CD4-positive, alpha-beta memory T cell (primary cell): ENCODE measurements at regions not wholly inside any gene's neighbourhood (a gene's known extent, or its start where the extent isn't known, plus 50 kb on each side); places are given as distances from the start of the nearest gene placed in this dataset.
"Not testable (repeated sequence)": the region's sequence is repeated elsewhere in the genome, so short reads cannot be mapped to it uniquely, and the experiment has no call there.

Experiments
- CTCF ChIA-PET: fragments of 350-600 bp; sonication (Branson Sonifier 250); formaldehyde crosslinking; loops from one replicate; lab custom pipeline; 2021; ENCODE audit warnings: inconsistent platforms; ENCODE audit not compliant: partially characterized antibody; lab: Charles Lee
- POLR2A ChIA-PET: fragments of 350-600 bp; sonication (Branson Sonifier 250); formaldehyde crosslinking; loops from one replicate; lab custom pipeline; 2021; ENCODE audit not compliant: partially characterized antibody; lab: Charles Lee
- DNase-seq, 5 donors: peaks; one replicate each; pipeline versions ENCODE4 v3.0.0 to v3.0.0-alpha.2; 2020 to 2022; ENCODE audit warnings: mixed read lengths in 1 of 5
- H3K27ac ChIP-seq: one replicate; pipeline ENCODE4 v1.7.0; 2013; ENCODE audit warnings: low read depth, low read length
- H3K27me3 ChIP-seq: 2 replicates; pipeline ENCODE4 v1.7.0; 2013; ENCODE audit warnings: mild to moderate bottlenecking, low read length, moderate library complexity; ENCODE audit not compliant: insufficient read depth
- H3K36me3 ChIP-seq: 2 replicates; pipeline ENCODE4 v1.7.0; 2013; ENCODE audit warnings: mild to moderate bottlenecking, low read length, moderate library complexity; ENCODE audit not compliant: insufficient read depth
- H3K4me1 ChIP-seq: 2 replicates; pipeline ENCODE4 v1.7.0; 2013; ENCODE audit warnings: mild to moderate bottlenecking, low read length, moderate library complexity; ENCODE audit not compliant: insufficient read depth
- H3K4me3 ChIP-seq, 2 donors: one replicate each; pipeline ENCODE4 v1.7.0; 2013; ENCODE audit warnings: low read length in 2 of 2, mild to moderate bottlenecking in 1 of 2
- H3K9me3 ChIP-seq, 2 donors: one replicate each; pipeline ENCODE4 v1.7.0; 2013; ENCODE audit warnings: low read length in 2 of 2, control low read depth in 1 of 2; ENCODE audit not compliant: control insufficient read depth in 1 of 2
- H3K27ac Mint-ChIP-seq, 7 donors: one replicate each; pipeline ENCODE4 v1.8.0; 2020 to 2021; ENCODE audit warnings: mixed read lengths in 7 of 7, mild to moderate bottlenecking in 6 of 7, inconsistent platforms in 3 of 7, moderate library complexity in 3 of 7
- H3K27me3 Mint-ChIP-seq, 2 donors: one replicate each; pipeline ENCODE4 v1.8.0; 2020 to 2021; ENCODE audit warnings: mixed read lengths in 2 of 2
- H3K36me3 Mint-ChIP-seq, 2 donors: one replicate each; pipeline ENCODE4 v1.8.0; 2020 to 2021; ENCODE audit warnings: mixed read lengths in 2 of 2, inconsistent platforms in 1 of 2, mild to moderate bottlenecking in 1 of 2
- H3K4me1 Mint-ChIP-seq, 4 donors: one replicate each; pipeline ENCODE4 v1.8.0; 2020 to 2021; ENCODE audit warnings: mixed read lengths in 4 of 4, mild to moderate bottlenecking in 1 of 4
- H3K4me3 Mint-ChIP-seq, 8 donors: one replicate each; pipeline ENCODE4 v1.8.0; 2020 to 2021; ENCODE audit warnings: mixed read lengths in 8 of 8, mild to moderate bottlenecking in 7 of 8, moderate library complexity in 6 of 8, inconsistent platforms in 3 of 8
- H3K9me3 Mint-ChIP-seq, 8 donors: one replicate each; pipeline ENCODE4 v1.8.0; 2020 to 2021; ENCODE audit warnings: mixed read lengths in 8 of 8, mild to moderate bottlenecking in 5 of 8, inconsistent platforms in 3 of 8, moderate library complexity in 1 of 8
- intact Hi-C: fragments of 100-400 bp; cut with micrococcal nuclease; formaldehyde crosslinking; loops from one replicate; pipeline ENCODE4 v1.15.1; 2023

DNA sequence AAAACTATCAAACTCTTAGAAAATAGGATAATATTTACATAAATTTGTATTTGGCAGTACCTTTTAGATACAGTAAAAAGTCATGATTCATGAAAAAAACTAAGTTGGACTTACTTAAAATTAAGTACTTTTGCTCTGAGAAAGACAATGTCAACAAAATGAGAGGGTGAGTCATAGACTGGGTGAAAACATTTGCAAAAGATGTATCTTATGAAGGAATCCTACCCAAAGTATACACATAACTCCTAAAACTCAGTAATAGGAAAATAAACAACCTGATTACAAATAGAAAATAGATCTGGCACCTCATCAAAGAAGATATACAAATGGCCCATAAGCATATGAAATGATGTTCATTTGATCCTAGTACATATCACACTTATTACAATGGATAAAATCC lies 1154.6 kb downstream of the JRKL start:
- no peak overlapping the region for H3K27ac Mint-ChIP-seq
- POLR2A ChIA-PET, result no interaction called here
- intact Hi-C loops, result no loop called here

DNA sequence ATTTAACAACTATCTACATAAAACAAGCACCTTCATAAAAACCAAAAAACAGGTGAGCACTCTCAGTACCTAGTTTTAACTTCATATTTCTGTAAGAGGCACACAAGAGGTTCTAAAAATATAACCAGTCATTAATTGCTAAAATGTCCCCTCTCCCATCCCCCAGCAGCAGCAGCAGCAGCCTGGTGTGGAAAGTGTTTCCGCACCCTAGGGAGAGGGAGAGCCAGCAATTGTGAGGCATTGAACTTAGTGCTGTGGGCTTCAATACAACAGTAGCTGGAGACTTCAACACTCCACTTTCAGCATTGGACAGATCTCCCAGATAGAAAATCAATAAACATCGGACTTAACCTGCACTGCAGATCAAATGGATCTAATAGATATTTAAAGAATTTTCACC lies 1158.5 kb downstream of the JRKL start:
- Histone ChIP-seq H3K27ac (no peak overlapping the region), H3K4me3 (no peak overlapping the region), H3K27me3 (no peaks in the 10 kb centered on the region), H3K36me3 (no peaks in the 10 kb centered on the region), H3K4me1 (no peaks in the 10 kb centered on the region), H3K9me3 (no peaks in the 10 kb centered on the region)
- Mint-ChIP-seq H3K27ac (no peak overlapping the region), H3K27me3 (no peaks in the 10 kb centered on the region), H3K4me1 (no peaks in the 10 kb centered on the region), H3K4me3 (no peak overlapping the region), H3K9me3 (peaks cover 0 to 14% (median 4%) of the 10 kb centered on the region in 8 donors), H3K36me3 (no peaks in the 10 kb centered on the region)
- ChIA-PET CTCF (no interaction called here), POLR2A (no interaction called here)
- no peak for DNase-seq
- intact Hi-C loops, result no loop called here

More for the DNA sequence above, 1154.6 kb downstream of the JRKL start:
- Histone ChIP-seq H3K27me3 (no peaks in the 10 kb centered on the region), H3K36me3 (no peaks in the 10 kb centered on the region), H3K4me3 (no peak overlapping the region), H3K4me1 (no peaks in the 10 kb centered on the region), H3K9me3 (no peaks in the 10 kb centered on the region), H3K27ac (no peak overlapping the region)
- DNase-seq, result no peak
- Mint-ChIP-seq H3K4me3 (no peak overlapping the region), H3K36me3 (no peaks in the 10 kb centered on the region), H3K4me1 (no peaks in the 10 kb centered on the region), H3K27me3 (no peaks in the 10 kb centered on the region), H3K9me3 (peaks cover 0 to 25% (median 20%) of the 10 kb centered on the region in 8 donors)
- CTCF ChIA-PET, result no interaction called here

DNA sequence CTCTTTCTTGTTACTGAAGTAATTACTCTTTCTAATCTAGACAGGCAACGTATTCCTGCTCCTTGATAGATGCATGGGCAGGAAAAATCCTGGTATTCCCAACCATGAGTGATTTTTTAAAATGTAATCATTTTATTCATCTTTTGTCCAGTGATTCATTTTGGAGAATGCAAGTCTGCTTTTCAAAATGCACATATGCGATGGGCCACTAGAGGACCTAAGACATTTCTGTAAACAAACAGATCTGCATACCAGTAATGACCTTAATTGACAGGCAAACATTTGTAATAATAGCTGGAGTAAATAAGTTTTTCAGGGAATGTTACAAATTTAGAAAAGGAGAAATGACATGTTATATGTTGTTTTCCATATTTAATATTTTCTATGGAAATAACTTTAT lies 1167.6 kb downstream of the JRKL start:
- Mint-ChIP-seq H3K4me3 (no peak overlapping the region), H3K9me3 (peaks cover 3 to 28% (median 5%) of the 10 kb centered on the region in 8 donors), H3K36me3 (no peaks in the 10 kb centered on the region), H3K27me3 (no peaks in the 10 kb centered on the region), H3K27ac (no peak overlapping the region), H3K4me1 (no peaks in the 10 kb centered on the region)
- H3K4me3 ChIP-seq, result no peak overlapping the region
- H3K27me3 ChIP-seq, result no peaks in the 10 kb centered on the region
- H3K36me3 ChIP-seq, result no peaks in the 10 kb centered on the region
- ChIA-PET CTCF (no interaction called here), POLR2A (no interaction called here)
- H3K9me3 ChIP-seq, result no peaks in the 10 kb centered on the region
- DNase-seq, result no peak
- no peaks in the 10 kb centered on the region for H3K4me1 ChIP-seq
- H3K27ac ChIP-seq, result no peak overlapping the region
- intact Hi-C loops, result no loop called here

DNA sequence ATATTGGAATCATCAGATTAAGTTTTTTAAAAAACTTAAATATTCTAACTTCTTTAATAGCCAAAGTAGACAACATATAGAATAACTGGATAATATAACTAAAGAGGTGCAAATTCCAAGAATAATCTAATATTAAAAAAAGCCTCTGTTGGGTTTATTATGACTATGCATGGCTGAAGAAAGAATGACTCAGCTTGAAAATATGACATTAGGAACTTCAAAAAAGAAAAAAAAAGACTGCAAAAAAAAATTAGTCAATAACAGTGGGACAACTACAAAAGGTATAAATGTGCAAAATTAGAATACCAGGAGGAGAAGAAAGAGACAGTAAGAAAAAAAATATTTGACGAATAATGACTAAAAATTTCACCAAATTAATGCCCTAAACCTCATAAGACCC lies 1178.0 kb downstream of the JRKL start:
- Histone ChIP-seq H3K36me3 (no peaks in the 10 kb centered on the region), H3K4me1 (no peaks in the 10 kb centered on the region), H3K27ac (no peak overlapping the region), H3K27me3 (no peaks in the 10 kb centered on the region), H3K4me3 (no peak overlapping the region), H3K9me3 (no peaks in the 10 kb centered on the region)
- intact Hi-C loops, result no loop called here
- no peaks in the 10 kb centered on the region for H3K36me3 Mint-ChIP-seq
- no peak overlapping the region for H3K27ac Mint-ChIP-seq
- ChIA-PET POLR2A (no interaction called here), CTCF (no interaction called here)
- H3K4me3 Mint-ChIP-seq, result no peak overlapping the region
- no peaks in the 10 kb centered on the region for H3K4me1 Mint-ChIP-seq
- peaks cover 0 to 38% (median 16%) of the 10 kb centered on the region in 8 donors for H3K9me3 Mint-ChIP-seq
- no peak for DNase-seq
- H3K27me3 Mint-ChIP-seq, result no peaks in the 10 kb centered on the region

DNA sequence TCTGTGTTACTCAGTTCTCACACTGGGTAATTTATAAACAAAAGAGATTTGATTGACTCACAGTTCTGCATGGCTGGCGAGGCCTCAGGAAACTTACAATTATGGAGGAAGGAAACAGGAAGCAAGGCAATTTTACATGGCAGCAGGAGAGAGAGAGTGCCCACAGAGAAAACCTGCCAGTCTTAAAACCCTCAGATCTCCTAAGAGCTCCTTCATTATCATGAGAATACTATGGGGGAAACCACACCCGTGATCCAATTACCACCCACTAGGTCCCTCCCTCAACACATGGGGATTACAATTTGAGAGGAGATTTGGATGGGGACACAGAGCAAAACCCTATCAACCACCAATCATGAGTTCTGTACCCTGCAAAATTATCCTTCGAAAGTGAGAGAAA lies 1180.8 kb downstream of the JRKL start:
- Histone ChIP-seq H3K4me3 (no peak overlapping the region), H3K9me3 (no peaks in the 10 kb centered on the region), H3K36me3 (no peaks in the 10 kb centered on the region), H3K27me3 (no peaks in the 10 kb centered on the region), H3K27ac (no peak overlapping the region), H3K4me1 (no peaks in the 10 kb centered on the region)
- no peaks in the 10 kb centered on the region for H3K27me3 Mint-ChIP-seq
- no peak for DNase-seq
- H3K27ac Mint-ChIP-seq, result no peak overlapping the region
- no peak overlapping the region for H3K4me3 Mint-ChIP-seq
- H3K36me3 Mint-ChIP-seq, result no peaks in the 10 kb centered on the region
- H3K9me3 Mint-ChIP-seq, result peaks cover 0 to 43% (median 18%) of the 10 kb centered on the region in 8 donors
- ChIA-PET CTCF (no interaction called here), POLR2A (no interaction called here)
- intact Hi-C loops, result no loop called here
- H3K4me1 Mint-ChIP-seq, result no peaks in the 10 kb centered on the region

DNA sequence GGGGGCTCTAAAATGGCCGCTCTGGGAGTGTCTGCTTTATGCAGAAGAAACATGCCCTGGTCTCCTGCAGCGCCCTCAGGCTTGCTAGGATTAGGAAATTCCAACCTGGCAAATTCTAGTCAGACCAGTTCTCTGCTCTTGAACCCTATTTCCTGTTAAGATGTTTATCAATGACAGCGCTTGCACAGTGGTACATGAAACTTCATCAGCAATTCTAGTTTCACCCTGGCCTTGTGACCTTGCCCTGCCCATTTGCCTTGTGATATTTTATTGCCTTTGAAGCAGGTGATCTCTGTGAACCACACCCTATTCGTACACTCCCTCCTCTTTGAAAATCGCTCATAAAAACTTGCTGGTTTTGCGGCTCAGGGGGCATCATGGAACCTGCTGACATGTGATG lies 1184.0 kb downstream of the JRKL start:
- DNase-seq, intact Hi-C loops, H3K4me3 ChIP-seq, H3K4me1 Mint-ChIP-seq, H3K27me3 ChIP-seq, H3K36me3 ChIP-seq, H3K27me3 Mint-ChIP-seq, H3K9me3 ChIP-seq, H3K27ac ChIP-seq, H3K4me3 Mint-ChIP-seq, H3K4me1 ChIP-seq, CTCF ChIA-PET, POLR2A ChIA-PET, H3K27ac Mint-ChIP-seq, H3K36me3 Mint-ChIP-seq: not testable (repeated sequence)
- peaks cover 2 to 30% (median 9%) of the 10 kb centered on the region in 8 donors for H3K9me3 Mint-ChIP-seq

DNA sequence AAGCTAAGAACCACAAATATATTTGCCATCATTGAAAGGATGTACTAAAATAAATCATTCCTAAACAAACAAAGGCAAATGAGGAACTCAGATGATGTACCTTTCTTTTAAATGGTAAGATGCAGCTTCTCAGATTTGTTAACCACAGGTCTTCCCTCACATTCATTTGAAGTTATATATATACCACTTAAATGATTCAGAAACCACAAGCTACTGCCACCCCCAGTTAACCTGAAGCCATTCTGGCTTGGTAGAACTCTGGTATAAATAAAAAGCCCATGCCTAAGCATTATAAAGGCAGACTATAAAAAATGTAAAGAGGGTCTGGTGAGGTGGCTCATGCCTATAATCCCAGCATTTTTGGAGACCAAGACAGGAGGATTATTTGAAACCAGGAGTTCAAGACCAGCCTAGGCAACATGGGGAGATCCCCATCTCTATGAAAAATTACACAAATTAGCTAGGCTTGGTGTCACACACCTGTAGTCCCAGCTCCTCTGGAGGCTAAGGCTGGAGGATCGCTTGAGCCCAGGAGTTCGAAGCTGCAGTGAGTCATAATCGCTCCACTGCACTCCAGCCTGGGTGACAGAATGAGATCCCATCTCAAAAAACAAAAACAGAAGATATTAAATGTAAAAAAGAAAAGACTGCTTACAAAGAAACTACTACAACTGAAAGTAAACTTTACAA lies 1185.3 kb downstream of the JRKL start:
- peaks cover 2 to 26% (median 8%) of the 10 kb centered on the region in 8 donors for H3K9me3 Mint-ChIP-seq
- no peak overlapping the region for H3K27ac Mint-ChIP-seq

More for the DNA sequence above, 1185.3 kb downstream of the JRKL start:
- ChIA-PET POLR2A (no interaction called here), CTCF (no interaction called here)
- Histone ChIP-seq H3K36me3 (no peaks in the 10 kb centered on the region), H3K4me3 (no peak overlapping the region), H3K9me3 (no peaks in the 10 kb centered on the region), H3K4me1 (no peaks in the 10 kb centered on the region), H3K27ac (no peak overlapping the region), H3K27me3 (no peaks in the 10 kb centered on the region)
- H3K4me1 Mint-ChIP-seq, result no peaks in the 10 kb centered on the region
- no peaks in the 10 kb centered on the region for H3K36me3 Mint-ChIP-seq
- intact Hi-C loops, result no loop called here
- H3K27me3 Mint-ChIP-seq, result no peaks in the 10 kb centered on the region
- H3K4me3 Mint-ChIP-seq, result no peak overlapping the region
- no peak for DNase-seq
